Tibial nerve (tissue), 4 donors: ENCODE measurements at regions not wholly inside any gene's neighbourhood (a gene's known extent, or its start where the extent isn't known, plus 50 kb on each side); places are given as distances from the start of the nearest gene placed in this dataset.

Experiments used
- EP300 ChIP-seq, 2 donors: sonication (generic); formaldehyde crosslinking; IDR thresholded peaks; one replicate each; pipeline ENCODE4 v1.6.1; 2017; ENCODE audit warnings: antibody characterized with exemption in 2 of 2, mild to moderate bottlenecking in 1 of 2
- POLR2A ChIP-seq, 2 donors: fragments of 450-650 bp; IDR thresholded peaks; one replicate each; pipeline ENCODE4 v1.6.1; 2017; ENCODE audit warnings: antibody characterized with exemption in 2 of 2, mild to moderate bottlenecking in 2 of 2, moderate library complexity in 2 of 2
- TF ChIP-seq, protein P1 (sequence below), 5 experiments: fragments of 200-600 bp in 3 of 5; fragments of 450-650 bp in 2 of 5; sonication (generic) in 3 of 5; IDR thresholded peaks; one replicate each; pipeline ENCODE4 v1.5.1; 2016 to 2019; ENCODE audit warnings: antibody characterized with exemption in 5 of 5, mild to moderate bottlenecking in 3 of 5, moderate library complexity in 2 of 5

DNA sequence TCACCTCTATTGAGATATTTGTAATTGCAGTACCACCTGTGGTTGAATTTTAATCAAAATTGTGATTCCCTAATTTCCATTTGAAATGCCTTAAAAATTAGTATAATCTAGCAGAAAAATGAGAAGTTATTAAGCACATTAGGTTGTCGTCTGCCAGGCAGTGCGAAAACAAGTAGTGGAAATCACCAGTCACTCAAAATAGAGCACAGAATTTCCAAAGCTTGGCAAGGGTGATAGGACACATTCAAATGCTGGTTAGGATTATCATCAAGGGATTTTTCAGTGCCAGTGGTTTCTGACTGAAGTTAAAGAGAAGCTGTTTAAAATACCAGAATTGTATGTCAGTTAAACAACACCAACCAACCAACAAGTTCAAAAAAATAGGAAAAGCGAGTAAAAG, 97.8 kb downstream of the PLK2 start:
- TF ChIP-seq, protein P1, sequence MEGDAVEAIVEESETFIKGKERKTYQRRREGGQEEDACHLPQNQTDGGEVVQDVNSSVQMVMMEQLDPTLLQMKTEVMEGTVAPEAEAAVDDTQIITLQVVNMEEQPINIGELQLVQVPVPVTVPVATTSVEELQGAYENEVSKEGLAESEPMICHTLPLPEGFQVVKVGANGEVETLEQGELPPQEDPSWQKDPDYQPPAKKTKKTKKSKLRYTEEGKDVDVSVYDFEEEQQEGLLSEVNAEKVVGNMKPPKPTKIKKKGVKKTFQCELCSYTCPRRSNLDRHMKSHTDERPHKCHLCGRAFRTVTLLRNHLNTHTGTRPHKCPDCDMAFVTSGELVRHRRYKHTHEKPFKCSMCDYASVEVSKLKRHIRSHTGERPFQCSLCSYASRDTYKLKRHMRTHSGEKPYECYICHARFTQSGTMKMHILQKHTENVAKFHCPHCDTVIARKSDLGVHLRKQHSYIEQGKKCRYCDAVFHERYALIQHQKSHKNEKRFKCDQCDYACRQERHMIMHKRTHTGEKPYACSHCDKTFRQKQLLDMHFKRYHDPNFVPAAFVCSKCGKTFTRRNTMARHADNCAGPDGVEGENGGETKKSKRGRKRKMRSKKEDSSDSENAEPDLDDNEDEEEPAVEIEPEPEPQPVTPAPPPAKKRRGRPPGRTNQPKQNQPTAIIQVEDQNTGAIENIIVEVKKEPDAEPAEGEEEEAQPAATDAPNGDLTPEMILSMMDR (IDR thresholded peaks at IDR 0.05) = no peak
- no peak for TF ChIP-seq POLR2A (IDR thresholded peaks at IDR 0.05)
- no peak for TF ChIP-seq EP300 (IDR thresholded peaks at IDR 0.05)
